Loucy (cell line): ENCODE measurements at regions not wholly inside any gene's neighbourhood (a gene's known extent, or its start where the extent isn't known, plus 50 kb on each side); places are given as distances from the start of the nearest gene placed in this dataset.

Experiments used
- H2AFZ ChIP-seq: fragments of 200-600 bp; sonication (generic); 2 replicates; pipeline ENCODE4 v1.6.0; 2016; ENCODE audit warnings: antibody characterized with exemption, mild to moderate bottlenecking, low read length, moderate library complexity
- H3F3A ChIP-seq: fragments of 200-600 bp; 2 replicates; pipeline ENCODE4 v1.6.0; 2016; ENCODE audit warnings: antibody characterized with exemption, low read depth, mild to moderate bottlenecking
- H3K27me3 ChIP-seq: fragments of 200-600 bp; sonication (generic); 2 replicates; pipeline ENCODE4 v1.6.1; 2014; ENCODE audit warnings: low read length, mild to moderate bottlenecking; ENCODE audit not compliant: insufficient read depth, poor library complexity, severe bottlenecking
- H3K36me3 ChIP-seq: fragments of 200-600 bp; sonication (generic); 2 replicates; pipeline ENCODE4 v1.6.1; 2016; ENCODE audit warnings: low read length; ENCODE audit not compliant: insufficient read depth
- H3K4me1 ChIP-seq: fragments of 200-600 bp; sonication (generic); 2 replicates; pipeline ENCODE4 v1.5.1; 2014; ENCODE audit warnings: low read length, mild to moderate bottlenecking; ENCODE audit not compliant: insufficient read depth, poor library complexity, severe bottlenecking
- H3K4me2 ChIP-seq: fragments of 200-600 bp; sonication (generic); 2 replicates; pipeline ENCODE4 v1.6.0; 2014; ENCODE audit warnings: antibody characterized with exemption, low read length, low read depth, mild to moderate bottlenecking; ENCODE audit not compliant: poor library complexity, severe bottlenecking
- H3K4me3 ChIP-seq: fragments of 200-600 bp; sonication (generic); 2 replicates; pipeline ENCODE4 v1.5.1; 2014; ENCODE audit warnings: low read length, mild to moderate bottlenecking, mixed read lengths; ENCODE audit not compliant: poor library complexity, severe bottlenecking
- H3K79me2 ChIP-seq: fragments of 200-600 bp; sonication (generic); 2 replicates; pipeline ENCODE4 v1.6.1; 2014; ENCODE audit warnings: low read length; ENCODE audit not compliant: insufficient read depth
- H3K9ac ChIP-seq: fragments of 200-600 bp; sonication (generic); 2 replicates; pipeline ENCODE4 v1.6.0; 2014; ENCODE audit warnings: mild to moderate bottlenecking, low read depth, low read length, moderate library complexity; ENCODE audit not compliant: poor library complexity, severe bottlenecking
- H3K9me2 ChIP-seq: fragments of 200-600 bp; sonication (generic); replicated peaks from 2 replicates; pipeline ENCODE4 v1.6.1; 2016; ENCODE audit warnings: low read depth, low read length, mixed read lengths
- H3K9me3 ChIP-seq: fragments of 200-600 bp; sonication (generic); 2 replicates; pipeline ENCODE4 v1.6.1; 2014; ENCODE audit warnings: mild to moderate bottlenecking, antibody characterized with exemption, low read length, low read depth; ENCODE audit not compliant: insufficient read depth
- H4K20me1 ChIP-seq: fragments of 200-600 bp; sonication (generic); 2 replicates; pipeline ENCODE4 v1.6.0; 2014; ENCODE audit warnings: antibody characterized with exemption, low read length, mild to moderate bottlenecking; ENCODE audit not compliant: insufficient read depth, poor library complexity, severe bottlenecking
- EZH2phosphoT487 ChIP-seq: fragments of 200-600 bp; IDR thresholded peaks from 2 replicates; pipeline ENCODE4 v1.6.1; 2018; ENCODE audit warnings: antibody characterized with exemption, mild to moderate bottlenecking, moderate library complexity, borderline replicate concordance
- TF ChIP-seq, protein P1 (sequence below): fragments of 200-600 bp; sonication (generic); conservative IDR thresholded peaks from 2 replicates; pipeline ENCODE4 v1.5.1; 2014; ENCODE audit warnings: mild to moderate bottlenecking, antibody characterized with exemption, low read length

DNA sequence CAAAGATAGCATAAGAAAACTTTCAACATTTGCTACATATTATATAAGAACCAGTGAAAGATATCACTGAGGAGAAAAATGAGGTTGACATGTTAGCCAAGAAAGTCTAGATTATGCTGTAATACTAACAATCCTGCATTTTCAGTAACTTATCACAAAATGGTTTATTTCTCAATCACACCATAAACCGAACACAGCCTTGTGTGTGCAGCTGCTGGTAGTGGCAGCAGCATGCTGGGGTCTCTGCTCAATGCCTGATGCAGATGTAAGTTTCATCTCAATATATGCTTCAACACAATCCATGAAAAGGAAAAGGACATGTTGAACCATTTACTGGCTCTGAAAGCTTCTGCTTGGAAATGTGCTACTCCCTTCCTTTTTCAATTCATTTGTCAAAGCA, 376.3 kb downstream of the GPD2 start:
- Histone ChIP-seq H3K27me3 (no peaks in the 10 kb centered on the region), H3K9me3 (no peaks in the 10 kb centered on the region), H3K4me1 (no peaks in the 10 kb centered on the region)

DNA sequence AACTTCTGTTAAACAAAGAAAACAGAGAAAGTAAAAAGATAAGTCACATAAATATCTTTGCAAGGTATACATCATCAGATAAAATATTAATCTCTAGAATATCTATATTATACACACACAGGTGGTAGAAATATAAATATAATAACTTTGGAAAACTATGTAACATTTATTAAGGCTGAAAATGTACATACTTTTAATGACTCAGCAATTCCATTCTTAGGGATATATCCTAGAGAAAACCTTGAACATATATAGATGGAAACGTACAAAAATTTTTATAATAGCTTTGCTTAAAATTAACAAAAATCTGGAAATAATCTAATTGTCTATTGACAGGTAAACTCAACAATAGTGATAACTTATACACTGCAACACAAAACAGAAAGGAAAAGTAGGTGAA, 381.3 kb downstream of the GPD2 start:
- H3K9me2 ChIP-seq = no peaks in the 10 kb centered on the region
- no peaks in the 10 kb centered on the region for H3F3A ChIP-seq
- H3K9me3 ChIP-seq = no peaks in the 10 kb centered on the region
- no peaks in the 10 kb centered on the region for H3K79me2 ChIP-seq
- no peak overlapping the region for H3K9ac ChIP-seq
- no peaks in the 10 kb centered on the region for H3K27me3 ChIP-seq
- no peak overlapping the region for H3K4me3 ChIP-seq
- no peak for TF ChIP-seq EZH2phosphoT487
- TF ChIP-seq, protein P1, sequence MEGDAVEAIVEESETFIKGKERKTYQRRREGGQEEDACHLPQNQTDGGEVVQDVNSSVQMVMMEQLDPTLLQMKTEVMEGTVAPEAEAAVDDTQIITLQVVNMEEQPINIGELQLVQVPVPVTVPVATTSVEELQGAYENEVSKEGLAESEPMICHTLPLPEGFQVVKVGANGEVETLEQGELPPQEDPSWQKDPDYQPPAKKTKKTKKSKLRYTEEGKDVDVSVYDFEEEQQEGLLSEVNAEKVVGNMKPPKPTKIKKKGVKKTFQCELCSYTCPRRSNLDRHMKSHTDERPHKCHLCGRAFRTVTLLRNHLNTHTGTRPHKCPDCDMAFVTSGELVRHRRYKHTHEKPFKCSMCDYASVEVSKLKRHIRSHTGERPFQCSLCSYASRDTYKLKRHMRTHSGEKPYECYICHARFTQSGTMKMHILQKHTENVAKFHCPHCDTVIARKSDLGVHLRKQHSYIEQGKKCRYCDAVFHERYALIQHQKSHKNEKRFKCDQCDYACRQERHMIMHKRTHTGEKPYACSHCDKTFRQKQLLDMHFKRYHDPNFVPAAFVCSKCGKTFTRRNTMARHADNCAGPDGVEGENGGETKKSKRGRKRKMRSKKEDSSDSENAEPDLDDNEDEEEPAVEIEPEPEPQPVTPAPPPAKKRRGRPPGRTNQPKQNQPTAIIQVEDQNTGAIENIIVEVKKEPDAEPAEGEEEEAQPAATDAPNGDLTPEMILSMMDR = no peak
- no peaks in the 10 kb centered on the region for H4K20me1 ChIP-seq
- no peaks in the 10 kb centered on the region for H3K4me1 ChIP-seq
- H3K36me3 ChIP-seq = no peaks in the 10 kb centered on the region
- H3K4me2 ChIP-seq = no peak overlapping the region
- H2AFZ ChIP-seq = no peak overlapping the region

More for the DNA sequence above, 376.3 kb downstream of the GPD2 start:
- Histone ChIP-seq H4K20me1 (no peaks in the 10 kb centered on the region), H3F3A (no peaks in the 10 kb centered on the region), H3K4me3 (no peak overlapping the region), H3K9me2 (no peaks in the 10 kb centered on the region), H3K79me2 (no peaks in the 10 kb centered on the region), H3K9ac (no peak overlapping the region), H2AFZ (no peak overlapping the region), H3K4me2 (no peak overlapping the region), H3K36me3 (no peaks in the 10 kb centered on the region)
- TF ChIP-seq, protein P1 = no peak
- no peak for TF ChIP-seq EZH2phosphoT487

DNA sequence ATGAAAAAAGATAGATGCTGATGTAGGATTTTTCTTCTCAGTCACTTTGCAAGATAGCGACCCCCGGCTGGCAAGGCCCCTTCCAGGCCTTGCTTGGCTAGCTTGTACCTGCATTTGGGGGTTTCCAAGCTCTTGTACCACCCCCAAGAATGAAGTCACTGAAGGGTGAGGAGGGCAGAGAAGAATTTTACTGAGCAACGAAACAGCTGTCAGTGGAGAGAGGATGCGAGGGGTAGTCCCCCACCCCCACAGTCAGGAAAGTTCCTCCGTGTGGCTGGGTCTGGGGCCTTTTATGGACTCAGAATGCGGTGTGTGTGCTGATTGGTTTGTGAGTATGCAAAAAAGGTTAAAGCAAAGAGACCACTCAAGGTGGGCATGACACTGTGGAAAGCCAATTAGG, 382.0 kb downstream of the GPD2 start:
- Histone ChIP-seq H3K4me1 (no peaks in the 10 kb centered on the region), H4K20me1 (no peaks in the 10 kb centered on the region), H3K36me3 (no peaks in the 10 kb centered on the region), H3F3A (no peaks in the 10 kb centered on the region), H3K9ac (no peak overlapping the region), H3K4me2 (no peak overlapping the region), H3K79me2 (no peaks in the 10 kb centered on the region), H3K4me3 (no peak overlapping the region), H3K9me3 (no peaks in the 10 kb centered on the region), H3K27me3 (no peaks in the 10 kb centered on the region), H3K9me2 (no peaks in the 10 kb centered on the region), H2AFZ (no peak overlapping the region)
- TF ChIP-seq, protein P1 = no peak
- no peak for TF ChIP-seq EZH2phosphoT487
